ENCODE measurements at regions not wholly inside any gene's neighbourhood (a gene's known extent, or its start where the extent isn't known, plus 50 kb on each side); places are given as distances from the start of the nearest gene placed in this dataset.

- Mint-ChIP-seq H3K27ac (no peak overlapping the region), H3K27me3 (no peaks in the 10 kb centered on the region), H3K4me3 (no peak overlapping the region), H3K36me3 (no peaks in the 10 kb centered on the region), H3K4me1 (no peaks in the 10 kb centered on the region), H3K9me3 (peaks cover 0 to 2% (median 0%) of the 10 kb centered on the region in 8 donors)
- Histone ChIP-seq H3K4me1 (ENCODE audit: insufficient read depth, low read length) (no peaks in the 10 kb centered on the region), H3K4me3 (ENCODE audit: low read length in 2 of 2) (no peak overlapping the region), H3K36me3 (ENCODE audit: insufficient read depth, low read length) (no peaks in the 10 kb centered on the region), H3K9me3 (ENCODE audit: control insufficient read depth in 1 of 2, low read length in 2 of 2) (no peaks in the 10 kb centered on the region), H3K27ac (ENCODE audit: low read depth, low read length) (no peak overlapping the region), H3K27me3 (ENCODE audit: insufficient read depth, low read length) (no peaks in the 10 kb centered on the region)
- ChIA-PET CTCF (ENCODE audit: partially characterized antibody) (no interaction called here), POLR2A (ENCODE audit: partially characterized antibody) (no interaction called here)
- DNase-seq, result no peak
- intact Hi-C loops (cut with micrococcal nuclease), result no loop called here
Observed at GRCh38 chr2:150937030-150937429, 324.6 kb downstream of the RBM43 start.

GRCh38 chr2:150931451-150931850, 330.2 kb downstream of the RBM43 start:
- Mint-ChIP-seq H3K9me3 (no peaks in the 10 kb centered on the region), H3K27ac (no peak overlapping the region), H3K4me3 (no peak overlapping the region), H3K4me1 (no peaks in the 10 kb centered on the region), H3K36me3 (no peaks in the 10 kb centered on the region), H3K27me3 (peaks cover 0 to 2% of the 10 kb centered on the region in 2 donors)
- no peaks in the 10 kb centered on the region for H3K4me1 ChIP-seq (ENCODE audit: insufficient read depth, low read length)
- ChIA-PET CTCF (ENCODE audit: partially characterized antibody) (no interaction called here), POLR2A (ENCODE audit: partially characterized antibody) (no interaction called here)
- H3K36me3 ChIP-seq (ENCODE audit: insufficient read depth, low read length), result no peaks in the 10 kb centered on the region
- no peaks in the 10 kb centered on the region for H3K9me3 ChIP-seq (ENCODE audit: control insufficient read depth in 1 of 2, low read length in 2 of 2)
- no peaks in the 10 kb centered on the region for H3K27me3 ChIP-seq (ENCODE audit: insufficient read depth, low read length)
- H3K27ac ChIP-seq (ENCODE audit: low read depth, low read length), result no peak overlapping the region
- H3K4me3 ChIP-seq (ENCODE audit: low read length in 2 of 2), result no peak overlapping the region
- no peak for DNase-seq
- intact Hi-C loops (cut with micrococcal nuclease), result no loop called here

DNA sequence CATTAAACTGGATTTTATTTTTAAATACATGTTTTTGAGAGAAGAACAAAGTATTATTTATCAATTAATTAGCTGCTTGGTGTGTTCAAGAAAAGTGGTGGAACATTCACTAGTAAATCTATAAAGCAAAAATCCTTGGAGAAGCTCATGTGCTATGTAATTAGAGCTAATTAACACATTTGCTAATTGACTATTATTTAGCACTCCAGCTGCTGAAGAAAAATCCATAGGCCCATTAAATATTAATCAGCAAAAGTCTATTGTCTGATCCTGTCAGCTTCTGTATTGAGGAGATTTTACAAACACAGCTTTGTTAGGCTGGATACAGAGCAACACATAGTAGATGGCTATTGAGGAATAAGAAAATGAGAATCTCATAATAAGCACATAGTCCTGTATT, 336.1 kb downstream of the RBM43 start:
- peaks cover 0 to 4% (median 0%) of the 10 kb centered on the region in 8 donors for H3K9me3 Mint-ChIP-seq
- no peak overlapping the region for H3K27ac Mint-ChIP-seq
- H3K27me3 Mint-ChIP-seq, result peaks cover 2 to 4% of the 10 kb centered on the region in 2 donors
- no peak overlapping the region for H3K4me3 ChIP-seq (ENCODE audit: low read length in 2 of 2)
- H3K4me3 Mint-ChIP-seq, result no peak overlapping the region
- H3K4me1 ChIP-seq (ENCODE audit: insufficient read depth, low read length), result no peaks in the 10 kb centered on the region
- POLR2A ChIA-PET (ENCODE audit: partially characterized antibody), result no interaction called here
- no peaks in the 10 kb centered on the region for H3K27me3 ChIP-seq (ENCODE audit: insufficient read depth, low read length)
- H3K36me3 ChIP-seq (ENCODE audit: insufficient read depth, low read length), result no peaks in the 10 kb centered on the region
- H3K36me3 Mint-ChIP-seq, result no peaks in the 10 kb centered on the region
- no peaks in the 10 kb centered on the region for H3K4me1 Mint-ChIP-seq
- intact Hi-C loops (cut with micrococcal nuclease), result no loop called here
- CTCF ChIA-PET (ENCODE audit: partially characterized antibody), result no interaction called here
- DNase-seq, result no peak
- H3K9me3 ChIP-seq (ENCODE audit: control insufficient read depth in 1 of 2, low read length in 2 of 2), result no peaks in the 10 kb centered on the region
- H3K27ac ChIP-seq (ENCODE audit: low read depth, low read length), result no peak overlapping the region

DNA sequence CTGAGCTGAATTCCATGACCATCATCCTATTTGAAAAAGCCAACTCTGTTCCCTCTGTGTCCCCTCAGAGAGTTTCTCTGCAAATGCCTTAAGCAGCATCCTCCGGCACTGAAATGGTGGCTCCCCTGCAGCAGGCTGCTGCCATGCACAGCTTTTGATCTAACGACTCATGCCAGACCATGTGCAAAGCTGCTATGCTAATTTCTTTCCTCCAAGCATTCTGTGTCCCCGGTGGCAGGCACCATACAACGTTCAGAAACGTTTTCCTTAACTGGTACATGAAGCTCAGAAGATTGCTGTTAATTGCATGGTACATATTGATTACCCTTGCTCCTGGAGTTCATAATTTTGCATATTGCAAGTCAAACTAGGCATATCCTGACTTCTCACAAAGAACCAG, 336.8 kb downstream of the RBM43 start:
- no peaks in the 10 kb centered on the region for H3K36me3 ChIP-seq (ENCODE audit: insufficient read depth, low read length)
- no peaks in the 10 kb centered on the region for H3K4me1 ChIP-seq (ENCODE audit: insufficient read depth, low read length)
- CTCF ChIA-PET (ENCODE audit: partially characterized antibody), result no interaction called here
- H3K27me3 ChIP-seq (ENCODE audit: insufficient read depth, low read length), result no peaks in the 10 kb centered on the region
- no peak for DNase-seq
- H3K36me3 Mint-ChIP-seq, result no peaks in the 10 kb centered on the region
- H3K27ac ChIP-seq (ENCODE audit: low read depth, low read length), result no peak overlapping the region
- H3K4me3 ChIP-seq (ENCODE audit: low read length in 2 of 2), result no peak overlapping the region
- no peak overlapping the region for H3K27ac Mint-ChIP-seq
- no peak overlapping the region for H3K4me3 Mint-ChIP-seq
- POLR2A ChIA-PET (ENCODE audit: partially characterized antibody), result no interaction called here
- H3K9me3 ChIP-seq (ENCODE audit: control insufficient read depth in 1 of 2, low read length in 2 of 2), result no peaks in the 10 kb centered on the region
- peaks cover 0 to 4% (median 0%) of the 10 kb centered on the region in 8 donors for H3K9me3 Mint-ChIP-seq
- peaks cover 2 to 4% of the 10 kb centered on the region in 2 donors for H3K27me3 Mint-ChIP-seq
- intact Hi-C loops (cut with micrococcal nuclease), result no loop called here
- H3K4me1 Mint-ChIP-seq, result no peaks in the 10 kb centered on the region

DNA sequence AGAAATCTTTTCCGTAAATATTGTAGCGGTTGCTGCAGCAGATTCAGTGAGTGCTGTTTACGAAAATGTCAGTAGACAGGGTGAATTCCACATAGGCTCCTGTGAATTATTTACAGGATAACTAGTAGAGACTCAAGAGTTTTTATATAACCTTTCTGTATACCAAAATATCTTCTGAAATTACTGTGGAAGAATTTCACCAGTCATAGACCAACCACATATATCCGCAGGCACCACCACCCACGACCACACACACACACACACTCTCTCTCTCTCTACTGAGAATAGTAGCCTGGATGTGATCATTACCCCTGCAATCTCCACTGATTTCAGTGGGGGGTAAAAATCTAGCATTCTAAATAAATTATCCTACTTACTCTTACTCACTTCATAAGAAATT, 341.8 kb downstream of the RBM43 start:
- DNase-seq, result no peak
- Mint-ChIP-seq H3K4me1 (no peaks in the 10 kb centered on the region), H3K4me3 (no peak overlapping the region), H3K27me3 (peaks cover 3 to 6% of the 10 kb centered on the region in 2 donors), H3K27ac (no peak overlapping the region), H3K36me3 (no peaks in the 10 kb centered on the region), H3K9me3 (peaks cover 0 to 3% (median 0%) of the 10 kb centered on the region in 8 donors)
- no peak overlapping the region for H3K4me3 ChIP-seq (ENCODE audit: low read length in 2 of 2)
- intact Hi-C loops (cut with micrococcal nuclease), result no loop called here
- H3K9me3 ChIP-seq (ENCODE audit: control insufficient read depth in 1 of 2, low read length in 2 of 2), result no peaks in the 10 kb centered on the region
- ChIA-PET POLR2A (ENCODE audit: partially characterized antibody) (no interaction called here), CTCF (ENCODE audit: partially characterized antibody) (no interaction called here)
- H3K4me1 ChIP-seq (ENCODE audit: insufficient read depth, low read length), result no peaks in the 10 kb centered on the region
- no peaks in the 10 kb centered on the region for H3K27me3 ChIP-seq (ENCODE audit: insufficient read depth, low read length)
- H3K27ac ChIP-seq (ENCODE audit: low read depth, low read length), result no peak overlapping the region
- H3K36me3 ChIP-seq (ENCODE audit: insufficient read depth, low read length), result no peaks in the 10 kb centered on the region

- H3K4me3 ChIP-seq (ENCODE audit: low read length in 2 of 2), result no peak overlapping the region
- intact Hi-C loops (cut with micrococcal nuclease), result no loop called here
- Mint-ChIP-seq H3K9me3 (peaks cover 0 to 1% (median 0%) of the 10 kb centered on the region in 8 donors), H3K27me3 (peaks cover 3 to 7% of the 10 kb centered on the region in 2 donors), H3K36me3 (no peaks in the 10 kb centered on the region), H3K4me3 (no peak overlapping the region), H3K4me1 (no peaks in the 10 kb centered on the region), H3K27ac (peak overlapping the region in 1 of 7 donors; percentile 26)
- H3K4me1 ChIP-seq (ENCODE audit: insufficient read depth, low read length), result no peaks in the 10 kb centered on the region
- no peak overlapping the region for H3K27ac ChIP-seq (ENCODE audit: low read depth, low read length)
- ChIA-PET CTCF (ENCODE audit: partially characterized antibody) (no interaction called here), POLR2A (ENCODE audit: partially characterized antibody) (no interaction called here)
- H3K27me3 ChIP-seq (ENCODE audit: insufficient read depth, low read length), result no peaks in the 10 kb centered on the region
- no peak for DNase-seq
- no peaks in the 10 kb centered on the region for H3K9me3 ChIP-seq (ENCODE audit: control insufficient read depth in 1 of 2, low read length in 2 of 2)
- H3K36me3 ChIP-seq (ENCODE audit: insufficient read depth, low read length), result no peaks in the 10 kb centered on the region
Observed at GRCh38 chr2:150917961-150918713, 343.5 kb downstream of the RBM43 start.

GRCh38 chr2:150916467-150917396, 344.9 kb downstream of the RBM43 start:
- H3K4me3 Mint-ChIP-seq, result no peak overlapping the region
- DNase-seq, result no peak
- no peak overlapping the region for H3K4me3 ChIP-seq (ENCODE audit: low read length in 2 of 2)
- peaks cover 0 to 1% (median 0%) of the 10 kb centered on the region in 8 donors for H3K9me3 Mint-ChIP-seq
- no peak overlapping the region for H3K27ac ChIP-seq (ENCODE audit: low read depth, low read length)
- H3K36me3 ChIP-seq (ENCODE audit: insufficient read depth, low read length), result no peaks in the 10 kb centered on the region
- H3K9me3 ChIP-seq (ENCODE audit: control insufficient read depth in 1 of 2, low read length in 2 of 2), result no peaks in the 10 kb centered on the region
- ChIA-PET CTCF (ENCODE audit: partially characterized antibody) (no interaction called here), POLR2A (ENCODE audit: partially characterized antibody) (no interaction called here)
- no peaks in the 10 kb centered on the region for H3K4me1 Mint-ChIP-seq
- no peaks in the 10 kb centered on the region for H3K4me1 ChIP-seq (ENCODE audit: insufficient read depth, low read length)
- peaks cover 3% of the 10 kb centered on the region in 2 donors for H3K27me3 Mint-ChIP-seq
- H3K36me3 Mint-ChIP-seq, result no peaks in the 10 kb centered on the region
- no peaks in the 10 kb centered on the region for H3K27me3 ChIP-seq (ENCODE audit: insufficient read depth, low read length)
- no peak overlapping the region for H3K27ac Mint-ChIP-seq
- intact Hi-C loops (cut with micrococcal nuclease), result no loop called here

Measured in CD4-positive, alpha-beta memory T cell (primary cell).